Endodermal cell (in vitro differentiated cells): ENCODE measurements at regions not wholly inside any gene's neighbourhood (a gene's known extent, or its start where the extent isn't known, plus 50 kb on each side); places are given as distances from the start of the nearest gene placed in this dataset.
"Not testable (repeated sequence)": the region's sequence is repeated elsewhere in the genome, so short reads cannot be mapped to it uniquely, and the experiment has no call there.

Source experiments
- DNase-seq: peaks from one replicate; pipeline ENCODE4 v3.0.0-alpha.2; 2017
- H3K27ac ChIP-seq: 2 replicates; pipeline ENCODE4 v1.5.1; 2013; ENCODE audit warnings: mild to moderate bottlenecking, low read depth, low read length, moderate library complexity
- H3K27me3 ChIP-seq: 2 replicates; pipeline ENCODE4 v1.6.1; 2013; ENCODE audit warnings: mild to moderate bottlenecking, low read length, moderate library complexity; ENCODE audit not compliant: insufficient read depth, control insufficient read depth, poor library complexity, severe bottlenecking
- H3K36me3 ChIP-seq: 2 replicates; pipeline ENCODE4 v1.7.0; 2013; ENCODE audit warnings: mild to moderate bottlenecking, low read length, moderate library complexity; ENCODE audit not compliant: control insufficient read depth, insufficient read depth
- H3K4me1 ChIP-seq: one replicate; pipeline ENCODE4 v1.7.0; 2013; ENCODE audit warnings: low read length; ENCODE audit not compliant: control insufficient read depth, insufficient read depth
- H3K4me3 ChIP-seq: 2 replicates; pipeline ENCODE4 v1.5.1; 2013; ENCODE audit warnings: mild to moderate bottlenecking, low read length, moderate library complexity
- H3K9ac ChIP-seq: 2 replicates; pipeline ENCODE4 v1.6.1; 2013; ENCODE audit warnings: mild to moderate bottlenecking, low read length, moderate library complexity; ENCODE audit not compliant: poor library complexity, severe bottlenecking; ENCODE audit errors: extremely low read depth
- H3K9me3 ChIP-seq: 2 replicates; pipeline ENCODE4 v1.6.1; 2013; ENCODE audit warnings: mild to moderate bottlenecking, low read length, moderate library complexity; ENCODE audit not compliant: control insufficient read depth
- H3K27ac Mint-ChIP-seq: 2 replicates; pipeline ENCODE4 v1.8.0; 2020; ENCODE audit warnings: mixed read lengths
- H3K27me3 Mint-ChIP-seq: 2 replicates; pipeline ENCODE4 v1.8.0; 2021; ENCODE audit warnings: mild to moderate bottlenecking, mixed read lengths; ENCODE audit not compliant: insufficient read depth
- H3K36me3 Mint-ChIP-seq: 2 replicates; pipeline ENCODE4 v1.8.0; 2020; ENCODE audit warnings: low read depth, mixed read lengths
- H3K4me1 Mint-ChIP-seq: 2 replicates; pipeline ENCODE4 v1.8.0; 2020; ENCODE audit warnings: mixed read lengths
- H3K4me3 Mint-ChIP-seq: 2 replicates; pipeline ENCODE4 v1.8.0; 2020; ENCODE audit warnings: mild to moderate bottlenecking, moderate library complexity, mixed read lengths
- H3K9me3 Mint-ChIP-seq: 2 replicates; pipeline ENCODE4 v1.8.0; 2020; ENCODE audit warnings: mild to moderate bottlenecking, mixed read lengths
- CTCF ChIP-seq: fragments of 200-600 bp; sonication (generic); conservative IDR thresholded peaks from 2 replicates; pipeline ENCODE4 v1.5.0; 2021; ENCODE audit warnings: antibody characterized with exemption, mild to moderate bottlenecking
- WGBS, 2 experiments: methylation state at CpG; one replicate each; pipeline versions ENCODE4 v1.1.5 to v1.1.7; 2013; ENCODE audit warnings: missing lambda C conversion rate in 2 of 2, mixed read lengths in 1 of 2; ENCODE audit not compliant: insufficient coverage in 1 of 2, insufficient read length in 1 of 2; 5-methylcytosine and 5-hydroxymethylcytosine counted together

- no peak overlapping the region for H3K27ac Mint-ChIP-seq
- DNase-seq = no peak
- H3K4me1 ChIP-seq = no peaks in the 10 kb centered on the region
- peaks cover 81% of the 10 kb centered on the region for H3K36me3 Mint-ChIP-seq
- H3K36me3 ChIP-seq = peaks cover 73% of the 10 kb centered on the region
- H3K4me1 Mint-ChIP-seq = no peaks in the 10 kb centered on the region
- no peak overlapping the region for H3K27ac ChIP-seq
- no peak overlapping the region for H3K4me3 Mint-ChIP-seq
- peaks cover 35% of the 10 kb centered on the region for H3K9me3 Mint-ChIP-seq
- WGBS, 2 experiments = 96% methylated on average over 4 of the region's 4 CpGs; no CpG with 5 or more reads in 1 of the 2 experiments
- H3K9me3 ChIP-seq = peaks cover 45% of the 10 kb centered on the region
- no peak overlapping the region for H3K4me3 ChIP-seq
- no peaks in the 10 kb centered on the region for H3K27me3 ChIP-seq
- H3K9ac ChIP-seq = no peak overlapping the region
- H3K27me3 Mint-ChIP-seq = no peaks in the 10 kb centered on the region
- no peak for TF ChIP-seq CTCF
Measured at GRCh38 chr12:23139026-23139425, 514.1 kb downstream of the ETNK1 start.

DNA sequence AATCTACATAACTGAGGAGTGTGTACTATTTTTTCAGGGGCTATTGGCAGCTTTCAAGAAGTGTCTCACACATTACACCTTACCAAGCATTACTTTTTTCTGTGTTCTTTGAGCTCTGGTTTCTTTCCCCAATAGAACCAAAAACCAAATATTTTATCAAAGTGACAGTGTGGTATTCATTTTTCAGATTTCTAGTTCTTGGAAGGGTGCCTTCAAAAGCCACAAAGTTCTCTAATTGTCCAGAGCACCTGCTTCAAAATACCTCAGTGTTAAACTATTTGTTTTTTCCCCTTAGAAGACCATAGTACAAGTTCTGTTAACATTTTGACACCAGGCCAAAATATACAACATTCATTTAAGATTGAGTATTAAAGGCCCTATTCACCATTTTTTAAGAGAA lies 515.7 kb downstream of the ETNK1 start:
- H3K27me3 ChIP-seq = no peaks in the 10 kb centered on the region
- no peak overlapping the region for H3K4me3 Mint-ChIP-seq
- no peak overlapping the region for H3K4me3 ChIP-seq
- no peaks in the 10 kb centered on the region for H3K27me3 Mint-ChIP-seq
- H3K36me3 Mint-ChIP-seq = peaks cover 83% of the 10 kb centered on the region
- H3K9ac ChIP-seq = no peak overlapping the region
- H3K9me3 Mint-ChIP-seq = peaks cover 51% of the 10 kb centered on the region
- DNase-seq = no peak
- H3K9me3 ChIP-seq = peaks cover 62% of the 10 kb centered on the region
- TF ChIP-seq CTCF = no peak
- no peak overlapping the region for H3K27ac Mint-ChIP-seq
- no peaks in the 10 kb centered on the region for H3K4me1 Mint-ChIP-seq
- no peak overlapping the region for H3K27ac ChIP-seq
- no peaks in the 10 kb centered on the region for H3K4me1 ChIP-seq
- H3K36me3 ChIP-seq = peaks cover 75% of the 10 kb centered on the region

- H3K4me3 Mint-ChIP-seq = no peak overlapping the region
- no peak for DNase-seq
- Histone ChIP-seq H3K9ac (no peak overlapping the region), H3K36me3 (peaks cover 77% of the 10 kb centered on the region), H3K4me3 (no peak overlapping the region), H3K4me1 (no peaks in the 10 kb centered on the region), H3K9me3 (peaks cover 68% of the 10 kb centered on the region), H3K27me3 (no peaks in the 10 kb centered on the region), H3K27ac (no peak overlapping the region)
- TF ChIP-seq CTCF = no peak
- H3K9me3 Mint-ChIP-seq = peaks cover 58% of the 10 kb centered on the region
- H3K36me3 Mint-ChIP-seq = peaks cover 84% of the 10 kb centered on the region
- no peaks in the 10 kb centered on the region for H3K27me3 Mint-ChIP-seq
- no peaks in the 10 kb centered on the region for H3K4me1 Mint-ChIP-seq
- H3K27ac Mint-ChIP-seq = no peak overlapping the region
Measured at GRCh38 chr12:23141335-23141734, 516.4 kb downstream of the ETNK1 start.

GRCh38 chr12:23146070-23146469 lies 521.1 kb downstream of the ETNK1 start:
- not testable (repeated sequence) for H3K27ac ChIP-seq, H3K4me3 Mint-ChIP-seq, H3K9ac ChIP-seq, H3K27me3 Mint-ChIP-seq, H3K27ac Mint-ChIP-seq, H3K4me1 ChIP-seq, DNase-seq, H3K27me3 ChIP-seq, H3K4me1 Mint-ChIP-seq
- peak overlapping the region; percentile 62 for H3K4me3 ChIP-seq
- Mint-ChIP-seq H3K9me3 (peaks cover 96% of the 10 kb centered on the region), H3K36me3 (peaks cover 87% of the 10 kb centered on the region)
- 89 to 96% methylated on average over 6 to 15 of the region's 15 CpGs for WGBS, 2 experiments
- peaks cover 57% of the 10 kb centered on the region for H3K9me3 ChIP-seq
- H3K36me3 ChIP-seq = peaks cover 51% of the 10 kb centered on the region
